ENCODE measurements at regions not wholly inside any gene's neighbourhood (a gene's known extent, or its start where the extent isn't known, plus 50 kb on each side); places are given as distances from the start of the nearest gene placed in this dataset.

DNA sequence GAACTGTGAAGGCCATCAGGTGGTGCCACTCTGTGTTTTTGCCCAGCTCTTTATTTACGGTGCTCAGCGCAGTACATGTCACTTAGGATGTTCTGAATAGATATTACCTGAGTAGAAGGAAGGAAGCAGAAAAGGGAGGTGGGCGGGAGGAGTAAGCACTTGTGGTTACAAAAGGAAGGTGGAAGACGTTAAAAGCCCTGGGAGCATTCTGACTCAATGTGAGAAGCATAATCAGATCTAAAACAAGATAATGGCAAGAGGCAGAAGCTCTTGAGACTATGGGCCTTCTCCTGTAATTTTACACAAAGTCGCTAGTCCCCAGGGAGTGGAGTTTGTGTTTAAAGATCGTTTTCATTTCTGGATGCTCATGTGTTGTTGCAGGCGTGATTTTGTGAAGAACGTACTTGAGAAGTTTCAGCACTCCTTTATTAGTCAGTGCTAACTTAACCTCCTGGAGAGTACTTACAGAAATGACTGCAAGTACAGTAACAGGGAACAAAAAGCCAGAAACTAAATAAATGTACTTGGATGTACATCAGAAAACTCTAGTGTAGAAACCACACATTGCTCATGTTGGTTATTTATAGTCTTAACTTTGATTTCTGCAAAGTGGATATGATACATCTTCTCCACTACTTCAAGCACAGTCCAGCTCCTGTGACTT, 1523.5 kb downstream of the AACS start:
- ATAC-seq (no peak), DNase-seq (ENCODE audit: low spot score) (no peak)
- Histone ChIP-seq H3K27me3 (ENCODE audit: insufficient read depth) (no peaks in the 10 kb centered on the region), H3K9me2 (ENCODE audit: insufficient read depth) (peaks cover 3% of the 10 kb centered on the region; the same call in 1 of the 2 replicates), H3F3A (replicated peaks; ENCODE audit: low read depth) (no peaks in the 10 kb centered on the region), H3K79me2 (replicated peaks; ENCODE audit: insufficient read depth) (no peaks in the 10 kb centered on the region), H2AFZ (no peak overlapping the region; the same call in 1 of the 2 replicates), H3K4me3 (no peak overlapping the region), H3K27ac (ENCODE audit: low read depth) (no peak overlapping the region), H3K36me3 (ENCODE audit: insufficient read depth) (no peaks in the 10 kb centered on the region; the same call in 1 of the 2 replicates), H3K4me2 (no peak overlapping the region), H4K20me1 (replicated peaks; ENCODE audit: insufficient read depth) (no peaks in the 10 kb centered on the region), H3K4me1 (ENCODE audit: insufficient read depth) (no peaks in the 10 kb centered on the region)
- Mint-ChIP-seq H3K9me3 (no peaks in the 10 kb centered on the region; the same call in 1 of the 3 replicates), H3K36me3 (ENCODE audit: low read depth) (peaks cover 36% of the 10 kb centered on the region), H3K27me3 (ENCODE audit: insufficient read depth, low read depth, poor library complexity) (peaks cover 2% of the 10 kb centered on the region), H3K27ac (no peak overlapping the region), H3K4me3 (no peak overlapping the region), H3K4me1 (no peaks in the 10 kb centered on the region)
- TF ChIP-seq STAT1 (IDR thresholded peaks at IDR 0.05; ENCODE audit: unreplicated experiment) = no peak
- no peak for TF ChIP-seq POLR2AphosphoS5 (IDR thresholded peaks at IDR 0.05; ENCODE audit: low read depth)
- no peak for TF ChIP-seq CREB1 (CRISPR knock-in tag; IDR thresholded peaks at IDR 0.05; ENCODE audit: low read depth)
- TF ChIP-seq, protein P1, sequence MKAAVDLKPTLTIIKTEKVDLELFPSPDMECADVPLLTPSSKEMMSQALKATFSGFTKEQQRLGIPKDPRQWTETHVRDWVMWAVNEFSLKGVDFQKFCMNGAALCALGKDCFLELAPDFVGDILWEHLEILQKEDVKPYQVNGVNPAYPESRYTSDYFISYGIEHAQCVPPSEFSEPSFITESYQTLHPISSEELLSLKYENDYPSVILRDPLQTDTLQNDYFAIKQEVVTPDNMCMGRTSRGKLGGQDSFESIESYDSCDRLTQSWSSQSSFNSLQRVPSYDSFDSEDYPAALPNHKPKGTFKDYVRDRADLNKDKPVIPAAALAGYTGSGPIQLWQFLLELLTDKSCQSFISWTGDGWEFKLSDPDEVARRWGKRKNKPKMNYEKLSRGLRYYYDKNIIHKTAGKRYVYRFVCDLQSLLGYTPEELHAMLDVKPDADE (IDR thresholded peaks at IDR 0.05) = no peak
- TF ChIP-seq, protein P2, sequence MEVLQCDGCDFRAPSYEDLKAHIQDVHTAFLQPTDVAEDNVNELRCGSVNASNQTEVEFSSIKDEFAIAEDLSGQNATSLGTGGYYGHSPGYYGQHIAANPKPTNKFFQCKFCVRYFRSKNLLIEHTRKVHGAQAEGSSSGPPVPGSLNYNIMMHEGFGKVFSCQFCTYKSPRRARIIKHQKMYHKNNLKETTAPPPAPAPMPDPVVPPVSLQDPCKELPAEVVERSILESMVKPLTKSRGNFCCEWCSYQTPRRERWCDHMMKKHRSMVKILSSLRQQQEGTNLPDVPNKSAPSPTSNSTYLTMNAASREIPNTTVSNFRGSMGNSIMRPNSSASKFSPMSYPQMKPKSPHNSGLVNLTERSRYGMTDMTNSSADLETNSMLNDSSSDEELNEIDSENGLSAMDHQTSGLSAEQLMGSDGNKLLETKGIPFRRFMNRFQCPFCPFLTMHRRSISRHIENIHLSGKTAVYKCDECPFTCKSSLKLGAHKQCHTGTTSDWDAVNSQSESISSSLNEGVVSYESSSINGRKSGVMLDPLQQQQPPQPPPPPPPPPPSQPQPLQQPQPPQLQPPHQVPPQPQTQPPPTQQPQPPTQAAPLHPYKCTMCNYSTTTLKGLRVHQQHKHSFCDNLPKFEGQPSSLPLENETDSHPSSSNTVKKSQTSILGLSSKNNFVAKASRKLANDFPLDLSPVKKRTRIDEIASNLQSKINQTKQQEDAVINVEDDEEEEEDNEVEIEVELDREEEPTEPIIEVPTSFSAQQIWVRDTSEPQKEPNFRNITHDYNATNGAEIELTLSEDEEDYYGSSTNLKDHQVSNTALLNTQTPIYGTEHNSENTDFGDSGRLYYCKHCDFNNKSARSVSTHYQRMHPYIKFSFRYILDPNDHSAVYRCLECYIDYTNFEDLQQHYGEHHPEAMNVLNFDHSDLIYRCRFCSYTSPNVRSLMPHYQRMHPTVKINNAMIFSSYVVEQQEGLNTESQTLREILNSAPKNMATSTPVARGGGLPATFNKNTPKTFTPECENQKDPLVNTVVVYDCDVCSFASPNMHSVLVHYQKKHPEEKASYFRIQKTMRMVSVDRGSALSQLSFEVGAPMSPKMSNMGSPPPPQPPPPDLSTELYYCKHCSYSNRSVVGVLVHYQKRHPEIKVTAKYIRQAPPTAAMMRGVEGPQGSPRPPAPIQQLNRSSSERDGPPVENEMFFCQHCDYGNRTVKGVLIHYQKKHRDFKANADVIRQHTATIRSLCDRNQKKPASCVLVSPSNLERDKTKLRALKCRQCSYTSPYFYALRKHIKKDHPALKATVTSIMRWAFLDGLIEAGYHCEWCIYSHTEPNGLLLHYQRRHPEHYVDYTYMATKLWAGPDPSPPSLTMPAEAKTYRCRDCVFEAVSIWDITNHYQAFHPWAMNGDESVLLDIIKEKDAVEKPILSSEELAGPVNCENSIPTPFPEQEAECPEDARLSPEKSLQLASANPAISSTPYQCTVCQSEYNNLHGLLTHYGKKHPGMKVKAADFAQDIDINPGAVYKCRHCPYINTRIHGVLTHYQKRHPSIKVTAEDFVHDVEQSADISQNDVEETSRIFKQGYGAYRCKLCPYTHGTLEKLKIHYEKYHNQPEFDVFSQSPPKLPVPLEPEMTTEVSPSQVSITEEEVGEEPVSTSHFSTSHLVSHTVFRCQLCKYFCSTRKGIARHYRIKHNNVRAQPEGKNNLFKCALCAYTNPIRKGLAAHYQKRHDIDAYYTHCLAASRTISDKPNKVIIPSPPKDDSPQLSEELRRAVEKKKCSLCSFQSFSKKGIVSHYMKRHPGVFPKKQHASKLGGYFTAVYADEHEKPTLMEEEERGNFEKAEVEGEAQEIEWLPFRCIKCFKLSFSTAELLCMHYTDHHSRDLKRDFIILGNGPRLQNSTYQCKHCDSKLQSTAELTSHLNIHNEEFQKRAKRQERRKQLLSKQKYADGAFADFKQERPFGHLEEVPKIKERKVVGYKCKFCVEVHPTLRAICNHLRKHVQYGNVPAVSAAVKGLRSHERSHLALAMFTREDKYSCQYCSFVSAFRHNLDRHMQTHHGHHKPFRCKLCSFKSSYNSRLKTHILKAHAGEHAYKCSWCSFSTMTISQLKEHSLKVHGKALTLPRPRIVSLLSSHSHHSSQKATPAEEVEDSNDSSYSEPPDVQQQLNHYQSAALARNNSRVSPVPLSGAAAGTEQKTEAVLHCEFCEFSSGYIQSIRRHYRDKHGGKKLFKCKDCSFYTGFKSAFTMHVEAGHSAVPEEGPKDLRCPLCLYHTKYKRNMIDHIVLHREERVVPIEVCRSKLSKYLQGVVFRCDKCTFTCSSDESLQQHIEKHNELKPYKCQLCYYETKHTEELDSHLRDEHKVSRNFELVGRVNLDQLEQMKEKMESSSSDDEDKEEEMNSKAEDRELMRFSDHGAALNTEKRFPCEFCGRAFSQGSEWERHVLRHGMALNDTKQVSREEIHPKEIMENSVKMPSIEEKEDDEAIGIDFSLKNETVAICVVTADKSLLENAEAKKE (CRISPR knock-in tag; IDR thresholded peaks at IDR 0.05) = no peak
- no peak for TF ChIP-seq EZH2 (IDR thresholded peaks at IDR 0.05; ENCODE audit: low read depth, unreplicated experiment)
- no peak for TF ChIP-seq NANOG (IDR thresholded peaks at IDR 0.05; ENCODE audit: borderline replicate concordance)
- TF ChIP-seq, protein P3, sequence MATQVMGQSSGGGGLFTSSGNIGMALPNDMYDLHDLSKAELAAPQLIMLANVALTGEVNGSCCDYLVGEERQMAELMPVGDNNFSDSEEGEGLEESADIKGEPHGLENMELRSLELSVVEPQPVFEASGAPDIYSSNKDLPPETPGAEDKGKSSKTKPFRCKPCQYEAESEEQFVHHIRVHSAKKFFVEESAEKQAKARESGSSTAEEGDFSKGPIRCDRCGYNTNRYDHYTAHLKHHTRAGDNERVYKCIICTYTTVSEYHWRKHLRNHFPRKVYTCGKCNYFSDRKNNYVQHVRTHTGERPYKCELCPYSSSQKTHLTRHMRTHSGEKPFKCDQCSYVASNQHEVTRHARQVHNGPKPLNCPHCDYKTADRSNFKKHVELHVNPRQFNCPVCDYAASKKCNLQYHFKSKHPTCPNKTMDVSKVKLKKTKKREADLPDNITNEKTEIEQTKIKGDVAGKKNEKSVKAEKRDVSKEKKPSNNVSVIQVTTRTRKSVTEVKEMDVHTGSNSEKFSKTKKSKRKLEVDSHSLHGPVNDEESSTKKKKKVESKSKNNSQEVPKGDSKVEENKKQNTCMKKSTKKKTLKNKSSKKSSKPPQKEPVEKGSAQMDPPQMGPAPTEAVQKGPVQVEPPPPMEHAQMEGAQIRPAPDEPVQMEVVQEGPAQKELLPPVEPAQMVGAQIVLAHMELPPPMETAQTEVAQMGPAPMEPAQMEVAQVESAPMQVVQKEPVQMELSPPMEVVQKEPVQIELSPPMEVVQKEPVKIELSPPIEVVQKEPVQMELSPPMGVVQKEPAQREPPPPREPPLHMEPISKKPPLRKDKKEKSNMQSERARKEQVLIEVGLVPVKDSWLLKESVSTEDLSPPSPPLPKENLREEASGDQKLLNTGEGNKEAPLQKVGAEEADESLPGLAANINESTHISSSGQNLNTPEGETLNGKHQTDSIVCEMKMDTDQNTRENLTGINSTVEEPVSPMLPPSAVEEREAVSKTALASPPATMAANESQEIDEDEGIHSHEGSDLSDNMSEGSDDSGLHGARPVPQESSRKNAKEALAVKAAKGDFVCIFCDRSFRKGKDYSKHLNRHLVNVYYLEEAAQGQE (IDR thresholded peaks at IDR 0.05; ENCODE audit: unreplicated experiment) = no peak
- TF ChIP-seq, protein P4, sequence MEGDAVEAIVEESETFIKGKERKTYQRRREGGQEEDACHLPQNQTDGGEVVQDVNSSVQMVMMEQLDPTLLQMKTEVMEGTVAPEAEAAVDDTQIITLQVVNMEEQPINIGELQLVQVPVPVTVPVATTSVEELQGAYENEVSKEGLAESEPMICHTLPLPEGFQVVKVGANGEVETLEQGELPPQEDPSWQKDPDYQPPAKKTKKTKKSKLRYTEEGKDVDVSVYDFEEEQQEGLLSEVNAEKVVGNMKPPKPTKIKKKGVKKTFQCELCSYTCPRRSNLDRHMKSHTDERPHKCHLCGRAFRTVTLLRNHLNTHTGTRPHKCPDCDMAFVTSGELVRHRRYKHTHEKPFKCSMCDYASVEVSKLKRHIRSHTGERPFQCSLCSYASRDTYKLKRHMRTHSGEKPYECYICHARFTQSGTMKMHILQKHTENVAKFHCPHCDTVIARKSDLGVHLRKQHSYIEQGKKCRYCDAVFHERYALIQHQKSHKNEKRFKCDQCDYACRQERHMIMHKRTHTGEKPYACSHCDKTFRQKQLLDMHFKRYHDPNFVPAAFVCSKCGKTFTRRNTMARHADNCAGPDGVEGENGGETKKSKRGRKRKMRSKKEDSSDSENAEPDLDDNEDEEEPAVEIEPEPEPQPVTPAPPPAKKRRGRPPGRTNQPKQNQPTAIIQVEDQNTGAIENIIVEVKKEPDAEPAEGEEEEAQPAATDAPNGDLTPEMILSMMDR (conservative IDR thresholded peaks at IDR 0.05; ENCODE audit: low read depth in 2 of 2) = no peak
- TF ChIP-seq ZNF114 (CRISPR knock-in tag; IDR thresholded peaks at IDR 0.05) = no peak
- TF ChIP-seq JUNB (IDR thresholded peaks at IDR 0.05; ENCODE audit: unreplicated experiment) = no peak
- no peak for TF ChIP-seq EZH2phosphoT487 (IDR thresholded peaks at IDR 0.05; ENCODE audit: unreplicated experiment)
